Coronary artery (tissue), 2 donors: ENCODE measurements at regions not wholly inside any gene's neighbourhood (a gene's known extent, or its start where the extent isn't known, plus 50 kb on each side); places are given as distances from the start of the nearest gene placed in this dataset.
"Not testable (repeated sequence)": the region's sequence is repeated elsewhere in the genome, so short reads cannot be mapped to it uniquely, and the experiment has no call there.

ENCODE experiments used
- DNase-seq: peaks from one replicate; pipeline ENCODE4 v3.0.0-alpha.2; 2017; ENCODE audit warnings: low spot score
- H3K27ac ChIP-seq, 2 donors: fragments of 200-600 bp; sonication (generic); one replicate each; pipeline ENCODE4 v1.5.1; 2016 to 2019
- H3K4me3 ChIP-seq: fragments of 200-600 bp; sonication (generic); 2 replicates; pipeline ENCODE4 v1.5.1; 2016; ENCODE audit warnings: mild to moderate bottlenecking, moderate library complexity
- TF ChIP-seq, protein P1 (sequence below): fragments of 200-600 bp; sonication (generic); IDR thresholded peaks from one replicate; pipeline ENCODE4 v1.5.1; 2019; ENCODE audit warnings: antibody characterized with exemption

DNA sequence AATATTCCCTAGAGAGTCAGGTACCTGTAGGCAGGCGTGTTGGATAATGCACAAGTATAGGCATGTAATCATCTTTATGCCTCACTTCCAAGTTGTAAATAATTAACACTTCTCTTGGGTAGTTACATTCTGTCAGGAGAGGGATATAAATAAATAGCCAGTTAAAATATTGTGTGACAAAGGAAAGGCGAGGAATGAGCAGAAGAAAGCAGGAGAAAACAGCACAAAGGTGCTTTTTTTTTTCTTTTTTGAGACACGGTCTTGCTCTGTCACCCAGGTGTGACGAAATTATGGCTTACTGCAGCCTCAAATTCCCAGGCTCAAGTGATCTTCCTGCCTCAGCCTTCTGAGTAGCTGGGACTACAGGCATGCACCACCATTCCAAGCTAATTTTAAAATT, 99.2 kb upstream of the LYZL2 start:
- H3K4me3 ChIP-seq, result no peak overlapping the region
- no peak overlapping the region for H3K27ac ChIP-seq
- no peak for DNase-seq
- TF ChIP-seq, protein P1, sequence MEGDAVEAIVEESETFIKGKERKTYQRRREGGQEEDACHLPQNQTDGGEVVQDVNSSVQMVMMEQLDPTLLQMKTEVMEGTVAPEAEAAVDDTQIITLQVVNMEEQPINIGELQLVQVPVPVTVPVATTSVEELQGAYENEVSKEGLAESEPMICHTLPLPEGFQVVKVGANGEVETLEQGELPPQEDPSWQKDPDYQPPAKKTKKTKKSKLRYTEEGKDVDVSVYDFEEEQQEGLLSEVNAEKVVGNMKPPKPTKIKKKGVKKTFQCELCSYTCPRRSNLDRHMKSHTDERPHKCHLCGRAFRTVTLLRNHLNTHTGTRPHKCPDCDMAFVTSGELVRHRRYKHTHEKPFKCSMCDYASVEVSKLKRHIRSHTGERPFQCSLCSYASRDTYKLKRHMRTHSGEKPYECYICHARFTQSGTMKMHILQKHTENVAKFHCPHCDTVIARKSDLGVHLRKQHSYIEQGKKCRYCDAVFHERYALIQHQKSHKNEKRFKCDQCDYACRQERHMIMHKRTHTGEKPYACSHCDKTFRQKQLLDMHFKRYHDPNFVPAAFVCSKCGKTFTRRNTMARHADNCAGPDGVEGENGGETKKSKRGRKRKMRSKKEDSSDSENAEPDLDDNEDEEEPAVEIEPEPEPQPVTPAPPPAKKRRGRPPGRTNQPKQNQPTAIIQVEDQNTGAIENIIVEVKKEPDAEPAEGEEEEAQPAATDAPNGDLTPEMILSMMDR, result no peak

DNA sequence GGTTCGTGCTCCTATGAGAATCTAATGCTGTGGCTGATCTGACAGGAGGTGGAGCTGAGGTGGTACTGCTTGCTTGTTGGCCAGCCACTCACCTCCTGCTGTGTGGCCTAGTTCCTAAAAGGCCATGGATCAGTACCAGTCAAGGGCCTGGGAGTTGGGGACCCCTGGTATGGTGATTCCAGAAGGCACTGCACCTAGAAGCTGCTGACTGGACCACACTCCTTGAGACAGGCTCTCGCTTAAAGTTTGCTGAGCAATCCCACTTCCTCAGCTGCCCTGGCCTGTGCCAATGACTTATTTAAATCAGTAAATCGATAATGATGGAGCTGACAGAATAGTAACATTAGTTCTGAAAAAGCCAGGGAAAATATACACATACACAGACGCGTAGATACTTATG, 98.6 kb upstream of the LYZL2 start:
- DNase-seq, result no peak
- H3K4me3 ChIP-seq, result no peak overlapping the region
- no peak overlapping the region for H3K27ac ChIP-seq
- TF ChIP-seq, protein P1, result no peak

DNA sequence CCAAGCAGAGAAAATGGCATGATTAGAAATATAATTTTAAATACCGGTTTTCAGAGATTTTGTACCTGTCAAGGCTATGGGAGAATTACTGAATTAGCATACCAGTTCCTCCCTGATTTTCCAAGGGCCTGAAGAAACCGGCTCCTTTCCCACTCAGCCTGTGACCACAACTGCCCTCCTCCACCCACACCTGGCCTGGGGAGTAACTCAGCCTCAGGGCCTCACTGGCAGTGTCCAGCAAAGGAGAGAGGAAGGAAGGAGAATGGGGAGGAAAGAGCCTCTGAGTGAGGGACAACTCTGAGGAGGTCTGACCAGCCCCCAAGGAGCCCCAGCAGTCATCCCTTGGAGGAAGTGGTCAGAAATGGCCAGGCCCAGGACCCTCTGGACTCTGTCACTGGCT, 98.0 kb upstream of the LYZL2 start:
- no peak for DNase-seq
- TF ChIP-seq, protein P1, result no peak
- Histone ChIP-seq H3K27ac (no peak overlapping the region), H3K4me3 (no peak overlapping the region)

DNA sequence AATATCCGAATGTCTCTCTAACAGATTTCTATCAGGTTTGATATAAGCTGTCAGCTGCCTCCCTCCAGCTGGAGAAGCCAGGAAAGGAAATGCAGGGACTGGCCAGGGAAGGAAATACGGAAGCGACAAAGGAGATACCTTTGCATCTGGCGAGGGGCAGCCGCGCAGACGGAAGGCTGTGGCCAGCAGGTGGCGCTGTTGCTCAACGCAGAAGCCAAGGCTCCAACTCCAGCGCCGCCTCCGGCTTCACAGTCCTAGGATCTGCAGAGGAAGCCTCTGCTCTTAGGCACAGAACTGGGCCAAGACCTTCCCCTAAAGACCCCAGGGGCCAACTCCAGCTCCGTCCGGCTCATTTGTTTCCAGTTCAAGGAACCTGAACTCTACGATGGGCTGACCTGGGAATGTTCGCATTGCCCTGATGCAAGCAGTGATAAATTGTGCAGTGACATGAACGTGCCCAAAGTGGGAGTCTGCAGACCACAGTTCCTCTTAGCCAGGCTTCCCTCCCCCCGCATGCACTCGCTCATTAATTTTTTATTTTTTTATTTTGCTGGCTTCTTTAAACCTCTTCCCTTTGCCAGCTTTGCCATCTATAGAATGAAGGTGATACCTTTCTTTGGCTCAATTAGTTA, 97.3 kb upstream of the LYZL2 start:
- TF ChIP-seq, protein P1, result peak; percentile 49
- not testable (repeated sequence) for DNase-seq, H3K27ac ChIP-seq
- peak overlapping the region; percentile 25 for H3K4me3 ChIP-seq

DNA sequence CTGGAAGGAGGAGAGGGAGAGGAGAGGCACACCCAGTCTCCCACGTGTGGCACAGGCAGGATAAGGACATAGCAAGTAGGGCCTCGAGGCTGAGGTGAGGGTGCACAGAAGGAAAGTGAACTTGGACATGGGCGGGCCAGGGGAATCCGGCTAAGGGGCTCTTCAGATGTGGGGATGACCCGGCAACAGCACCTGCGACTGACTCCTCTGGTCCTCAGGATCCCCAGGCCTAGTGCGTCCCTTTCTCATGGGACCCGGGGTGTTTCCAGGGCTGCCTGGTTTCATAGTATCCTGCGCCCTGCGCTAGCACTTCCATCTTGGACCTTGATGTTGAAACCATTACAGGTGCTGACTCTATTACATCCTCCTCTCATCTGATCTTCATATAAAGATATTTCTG, 96.1 kb upstream of the LYZL2 start:
- TF ChIP-seq, protein P1, result no peak

DNA sequence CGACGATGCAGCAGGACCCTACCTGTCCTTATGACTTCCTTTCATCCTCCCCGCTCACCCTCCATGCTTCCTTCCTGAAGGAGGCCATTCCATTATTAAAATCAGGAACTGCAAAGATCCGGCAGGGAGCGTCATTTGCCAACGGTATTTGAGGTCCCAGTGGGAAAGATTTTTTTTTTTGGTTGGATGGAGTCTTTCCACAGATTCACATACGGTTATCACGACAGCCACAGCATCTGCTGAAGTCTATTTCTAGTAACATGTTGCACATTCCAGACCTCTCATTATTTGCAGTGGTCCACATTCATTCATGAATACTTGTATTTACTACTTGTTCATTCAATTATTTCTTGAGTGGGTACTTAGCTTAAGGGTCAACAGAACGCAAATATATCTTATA, 94.7 kb upstream of the LYZL2 start:
- H3K27ac ChIP-seq, result no peak overlapping the region
- DNase-seq, result no peak
- TF ChIP-seq, protein P1, result no peak
- H3K4me3 ChIP-seq, result no peak overlapping the region

More for the DNA sequence above, 96.1 kb upstream of the LYZL2 start:
- DNase-seq, result no peak
- no peak overlapping the region for H3K4me3 ChIP-seq
- no peak overlapping the region for H3K27ac ChIP-seq

DNA sequence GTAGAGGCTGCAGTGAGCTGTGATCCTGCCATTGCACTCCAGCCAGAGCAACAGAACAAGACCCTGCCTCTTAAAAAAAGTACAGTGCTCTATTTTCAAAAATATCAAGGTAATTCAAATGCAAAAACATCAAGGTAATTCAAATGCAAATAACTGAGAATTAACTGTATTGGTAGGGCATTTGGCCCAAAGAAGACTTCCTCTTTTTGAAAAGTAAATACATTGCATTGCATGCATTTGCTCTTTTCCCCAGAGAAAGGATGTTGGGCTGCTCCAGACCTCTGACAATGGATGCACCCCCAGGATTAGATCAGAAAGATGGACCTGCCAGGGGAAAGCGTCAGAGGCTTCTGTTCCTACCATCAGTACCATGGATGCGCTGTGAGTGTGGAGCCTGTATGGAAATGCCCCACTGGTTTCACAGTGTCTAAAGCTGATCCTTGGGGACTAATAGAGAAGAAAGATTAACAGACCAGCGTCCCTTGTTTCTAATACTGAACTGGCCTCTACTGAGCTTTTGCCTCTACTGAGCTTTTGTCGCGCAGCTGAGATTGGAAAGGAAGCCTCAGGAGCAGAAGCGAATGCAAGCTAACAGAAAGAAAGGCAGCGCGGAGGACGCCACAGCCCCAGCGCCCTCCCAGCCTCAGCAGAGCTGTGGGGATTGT, 93.5 kb upstream of the LYZL2 start:
- H3K4me3 ChIP-seq, result no peak overlapping the region
- no peak for DNase-seq
- TF ChIP-seq, protein P1, result no peak
- H3K27ac ChIP-seq, result no peak overlapping the region
